ENCODE measurements at regions not wholly inside any gene's neighbourhood (a gene's known extent, or its start where the extent isn't known, plus 50 kb on each side); places are given as distances from the start of the nearest gene placed in this dataset.

DNA sequence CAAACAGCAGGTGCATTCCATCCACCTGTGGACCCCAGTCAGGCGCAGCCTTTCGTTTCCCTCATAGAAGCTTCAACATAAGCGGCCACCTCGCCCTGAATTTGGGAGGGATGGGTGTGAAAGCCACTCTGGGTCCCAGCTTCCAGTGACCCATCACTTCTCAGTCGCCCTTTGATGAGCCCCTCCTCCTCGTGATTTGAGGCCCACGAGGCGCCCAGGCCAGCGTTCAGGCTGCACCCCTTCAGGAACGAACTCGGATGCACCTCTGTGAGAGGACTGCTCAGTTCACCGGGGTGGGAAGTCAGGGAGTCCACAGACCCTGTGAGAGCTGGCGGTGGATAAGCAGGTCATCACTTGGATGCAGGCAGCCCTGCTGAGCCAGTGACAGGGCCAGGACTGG is 1118.2 kb downstream of the BRD1 start:
- Histone ChIP-seq H3K27ac (no peak overlapping the region), H3K4me3 (no peak overlapping the region)
- TF ChIP-seq, protein P1, sequence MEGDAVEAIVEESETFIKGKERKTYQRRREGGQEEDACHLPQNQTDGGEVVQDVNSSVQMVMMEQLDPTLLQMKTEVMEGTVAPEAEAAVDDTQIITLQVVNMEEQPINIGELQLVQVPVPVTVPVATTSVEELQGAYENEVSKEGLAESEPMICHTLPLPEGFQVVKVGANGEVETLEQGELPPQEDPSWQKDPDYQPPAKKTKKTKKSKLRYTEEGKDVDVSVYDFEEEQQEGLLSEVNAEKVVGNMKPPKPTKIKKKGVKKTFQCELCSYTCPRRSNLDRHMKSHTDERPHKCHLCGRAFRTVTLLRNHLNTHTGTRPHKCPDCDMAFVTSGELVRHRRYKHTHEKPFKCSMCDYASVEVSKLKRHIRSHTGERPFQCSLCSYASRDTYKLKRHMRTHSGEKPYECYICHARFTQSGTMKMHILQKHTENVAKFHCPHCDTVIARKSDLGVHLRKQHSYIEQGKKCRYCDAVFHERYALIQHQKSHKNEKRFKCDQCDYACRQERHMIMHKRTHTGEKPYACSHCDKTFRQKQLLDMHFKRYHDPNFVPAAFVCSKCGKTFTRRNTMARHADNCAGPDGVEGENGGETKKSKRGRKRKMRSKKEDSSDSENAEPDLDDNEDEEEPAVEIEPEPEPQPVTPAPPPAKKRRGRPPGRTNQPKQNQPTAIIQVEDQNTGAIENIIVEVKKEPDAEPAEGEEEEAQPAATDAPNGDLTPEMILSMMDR (IDR thresholded peaks at IDR 0.05), result no peak
- no peak for DNase-seq (ENCODE audit: low spot score)

DNA sequence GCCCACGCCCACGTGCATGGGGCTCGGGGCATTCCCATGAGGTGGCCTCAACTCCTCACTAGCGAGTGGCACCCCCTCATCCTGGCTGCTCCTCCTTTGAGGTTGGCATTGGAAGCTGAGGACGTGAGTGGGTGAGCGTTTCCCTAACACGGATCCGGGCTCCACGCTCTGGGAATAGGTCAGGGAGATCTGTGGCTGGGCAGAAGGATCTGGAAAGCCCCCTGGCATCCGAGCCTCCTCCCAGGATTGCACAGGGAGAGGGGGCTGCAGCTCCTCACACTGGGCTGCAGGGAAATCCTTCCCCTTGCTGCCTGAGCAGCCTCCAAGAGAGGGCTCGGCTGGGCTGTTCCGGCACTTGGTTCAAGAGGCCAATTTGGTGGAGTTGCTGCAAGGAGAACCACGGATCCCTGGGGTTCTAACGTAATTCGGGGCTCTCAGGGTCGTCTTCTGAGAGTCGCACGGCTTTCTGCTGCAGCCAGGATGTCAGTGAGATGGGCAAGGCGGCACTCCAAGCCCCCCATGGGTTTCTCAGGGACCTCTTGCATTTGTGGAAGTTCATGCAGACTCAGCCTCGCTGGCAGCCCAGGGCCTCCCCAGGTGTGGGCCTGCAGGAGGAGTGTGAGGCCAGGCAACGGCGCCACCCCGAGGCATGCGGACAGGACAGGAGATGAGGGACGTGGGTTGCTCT is 1119.0 kb downstream of the BRD1 start:
- DNase-seq (ENCODE audit: low spot score), result no peak
- TF ChIP-seq, protein P1 (IDR thresholded peaks at IDR 0.05), result no peak
- H3K27ac ChIP-seq, result no peak overlapping the region
- no peak overlapping the region for H3K4me3 ChIP-seq

DNA sequence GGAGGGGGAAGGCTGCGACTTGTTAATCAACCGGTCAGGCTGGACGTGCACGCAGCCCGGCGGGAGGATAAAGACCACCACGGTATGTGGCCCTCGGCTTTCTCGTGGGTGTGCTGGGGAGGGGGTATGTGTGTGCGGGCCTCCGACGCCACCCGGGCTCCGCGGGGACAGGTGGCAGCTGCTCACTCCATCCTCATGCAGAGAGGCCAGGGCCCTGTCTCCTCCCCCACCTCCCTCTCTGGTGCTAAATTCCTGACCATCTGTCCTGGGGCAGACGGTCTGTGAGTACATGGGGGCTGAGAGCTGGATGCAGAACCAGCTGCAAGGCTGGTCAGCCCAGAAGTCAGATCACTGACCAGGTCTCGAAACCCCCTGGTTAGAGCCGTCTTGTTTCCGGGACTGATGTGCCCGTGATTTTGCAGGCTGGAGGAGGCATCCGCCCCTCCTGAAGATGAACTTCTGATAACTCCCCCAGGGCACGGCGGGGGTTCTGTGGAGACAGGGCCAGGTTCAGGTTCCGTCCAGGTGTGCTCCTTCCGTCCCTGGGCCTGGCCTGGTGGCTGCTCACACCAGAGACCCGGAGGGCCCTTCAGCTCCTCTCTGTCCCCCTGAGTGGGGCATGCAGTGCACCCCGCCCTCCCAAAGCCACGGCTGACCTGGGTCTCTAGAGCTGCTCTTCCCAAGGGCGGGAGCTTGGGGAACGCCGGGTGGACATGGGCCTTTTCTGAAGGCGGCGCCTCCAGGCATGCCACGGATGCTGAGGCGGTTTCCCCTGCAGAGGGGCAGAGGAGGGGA is 1119.7 kb downstream of the BRD1 start:
- TF ChIP-seq, protein P1 (IDR thresholded peaks at IDR 0.05), result no peak
- DNase-seq (ENCODE audit: low spot score), result no peak
- Histone ChIP-seq H3K4me3 (no peak overlapping the region), H3K27ac (no peak overlapping the region)

DNA sequence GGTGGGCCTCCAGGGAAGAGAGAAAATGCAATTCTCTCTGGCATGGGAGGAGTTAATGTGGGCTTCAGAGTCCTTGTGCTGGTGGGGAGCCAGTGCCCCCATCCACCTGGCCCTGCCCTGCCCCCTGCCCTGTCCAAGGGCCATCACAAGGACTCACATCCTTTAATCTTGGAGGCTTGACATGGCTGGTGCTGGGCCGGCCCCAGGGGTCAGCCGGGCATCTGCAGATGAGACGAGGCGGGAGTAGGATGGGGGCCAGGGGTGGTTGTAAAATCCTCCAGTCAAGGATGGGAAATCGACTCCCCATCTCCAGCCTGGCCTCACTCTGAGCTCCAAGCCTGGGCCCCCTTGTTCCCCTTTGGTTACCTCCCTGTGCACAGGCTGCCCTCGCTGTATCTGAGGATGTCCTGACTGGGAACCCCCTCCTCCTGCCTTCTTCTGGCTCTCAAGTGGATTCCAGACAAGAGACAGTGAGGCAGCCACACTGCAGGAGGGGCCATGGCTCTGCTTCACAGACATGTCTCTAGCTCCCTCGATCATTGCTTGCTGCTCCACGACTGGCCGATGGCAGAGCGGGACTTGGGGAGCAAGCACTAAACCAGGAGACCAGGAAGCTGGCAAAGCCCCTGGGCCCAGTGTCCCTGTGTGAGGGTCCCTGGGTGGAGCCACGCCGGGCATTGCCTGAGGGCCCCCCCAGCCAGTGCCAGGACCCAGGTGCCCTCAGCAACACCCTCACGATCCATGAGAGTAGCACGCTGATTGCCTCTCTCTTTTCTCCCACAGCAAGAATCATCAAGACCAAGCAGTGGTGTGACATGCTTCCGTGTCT is 1120.5 kb downstream of the BRD1 start:
- no peak overlapping the region for H3K27ac ChIP-seq
- TF ChIP-seq, protein P1 (IDR thresholded peaks at IDR 0.05), result no peak
- no peak for DNase-seq (ENCODE audit: low spot score)
- H3K4me3 ChIP-seq, result no peak overlapping the region

DNA sequence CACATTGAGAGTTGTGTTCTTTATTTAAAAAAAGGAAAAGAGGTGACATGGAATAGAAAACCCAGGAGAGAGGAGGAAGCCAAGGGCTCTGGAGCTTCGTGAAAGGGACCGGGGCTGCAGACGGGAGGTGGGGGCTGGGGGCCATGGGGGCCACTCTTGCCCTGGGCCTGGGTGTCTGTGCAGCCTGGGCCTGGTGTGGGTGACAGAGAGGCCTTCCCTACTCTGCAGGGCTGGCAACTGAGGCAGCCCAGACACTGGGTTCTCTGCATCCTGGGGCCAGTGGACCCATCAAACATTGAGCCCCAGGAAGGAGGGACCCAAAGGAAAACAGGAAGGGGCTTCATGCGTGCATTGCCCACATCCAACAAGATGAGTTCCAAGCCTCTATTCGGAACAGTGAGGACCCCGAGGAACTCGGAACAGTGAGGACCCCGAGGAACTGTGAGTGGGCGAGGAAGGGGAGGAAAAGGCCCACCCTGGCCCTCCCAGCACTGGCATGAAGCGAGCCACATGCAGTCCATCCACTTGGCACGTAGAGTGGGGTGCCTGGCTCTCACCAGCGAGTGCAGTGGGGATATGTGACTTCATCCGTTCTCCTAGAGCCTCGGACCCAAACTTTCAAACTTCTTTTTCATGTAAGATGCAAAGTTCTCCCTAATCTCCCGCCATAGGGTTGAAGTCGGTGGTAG is 1121.6 kb downstream of the BRD1 start:
- Histone ChIP-seq H3K27ac (no peak overlapping the region), H3K4me3 (no peak overlapping the region)
- no peak for DNase-seq (ENCODE audit: low spot score)
- TF ChIP-seq, protein P1 (IDR thresholded peaks at IDR 0.05), result no peak

DNA sequence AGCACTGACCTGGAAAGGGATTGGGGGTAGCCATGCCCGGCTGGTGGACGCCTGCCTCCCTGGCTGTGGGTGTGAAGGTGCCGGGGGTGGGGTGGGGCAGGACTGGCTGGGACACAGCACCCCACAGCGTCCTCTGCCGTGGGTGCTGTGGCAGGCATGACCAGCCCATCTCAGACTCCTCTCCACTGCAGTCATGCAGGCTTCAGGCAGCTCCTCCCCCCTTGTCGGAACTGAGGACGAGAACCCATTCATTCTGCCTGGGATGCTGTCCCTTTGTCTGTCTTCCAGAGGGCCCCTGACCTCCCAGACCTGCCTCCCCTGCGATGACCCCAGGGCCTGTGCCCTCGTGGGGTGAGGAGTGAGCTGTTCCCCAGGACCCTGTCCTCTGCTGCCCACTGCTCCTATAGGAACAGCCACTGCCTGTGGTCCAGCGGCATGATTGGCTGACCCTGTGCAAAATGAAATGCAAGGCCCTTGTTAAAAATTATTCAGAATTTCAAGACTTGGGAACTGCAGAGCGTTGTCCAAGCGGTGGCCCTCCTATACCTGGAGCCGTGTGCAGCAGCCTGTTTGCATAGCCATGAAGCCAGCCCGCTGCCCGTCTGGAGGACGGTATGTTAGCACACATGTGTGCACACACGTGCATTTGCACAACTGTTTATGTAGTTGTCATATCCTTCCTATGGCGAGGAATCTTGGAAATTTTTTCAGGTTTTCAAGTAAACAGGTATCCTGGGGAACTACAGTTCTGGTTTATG is 1122.3 kb downstream of the BRD1 start:
- Histone ChIP-seq H3K27ac (no peak overlapping the region), H3K4me3 (no peak overlapping the region)
- DNase-seq (ENCODE audit: low spot score), result no peak
- TF ChIP-seq, protein P1 (IDR thresholded peaks at IDR 0.05), result no peak
